ENCODE measurements at regions not wholly inside any gene's neighbourhood (a gene's known extent, or its start where the extent isn't known, plus 50 kb on each side); places are given as distances from the start of the nearest gene placed in this dataset.

- Histone ChIP-seq H3K27ac (ENCODE audit: low read length) (no peak overlapping the region), H3K4me3 (ENCODE audit: low read length) (no peak overlapping the region), H3K27me3 (ENCODE audit: control insufficient read depth, insufficient read depth, low read length) (no peaks in the 10 kb centered on the region), H3K9me3 (ENCODE audit: control insufficient read depth, low read depth, low read length) (no peaks in the 10 kb centered on the region), H3K9ac (ENCODE audit: low read length) (no peak overlapping the region), H3K36me3 (ENCODE audit: control insufficient read depth, low read depth, low read length) (no peaks in the 10 kb centered on the region), H3K4me1 (ENCODE audit: control insufficient read depth, low read depth, low read length) (no peaks in the 10 kb centered on the region)
Observed at GRCh38 chr1:80085067-80085466, 1078.5 kb upstream of the ADGRL4 start.

GRCh38 chr1:80083892-80084291 is 1077.4 kb upstream of the ADGRL4 start:
- no peaks in the 10 kb centered on the region for H3K4me1 ChIP-seq (ENCODE audit: control insufficient read depth, low read depth, low read length)
- no peaks in the 10 kb centered on the region for H3K9me3 ChIP-seq (ENCODE audit: control insufficient read depth, low read depth, low read length)
- no peaks in the 10 kb centered on the region for H3K36me3 ChIP-seq (ENCODE audit: control insufficient read depth, low read depth, low read length)
- no peak overlapping the region for H3K9ac ChIP-seq (ENCODE audit: low read length)
- no peak overlapping the region for H3K4me3 ChIP-seq (ENCODE audit: low read length)
- no peak overlapping the region for H3K27ac ChIP-seq (ENCODE audit: low read length)
- no peaks in the 10 kb centered on the region for H3K27me3 ChIP-seq (ENCODE audit: control insufficient read depth, insufficient read depth, low read length)

GRCh38 chr1:80076469-80076868 is 1069.9 kb upstream of the ADGRL4 start:
- H3K9me3 ChIP-seq (ENCODE audit: control insufficient read depth, low read depth, low read length) = no peaks in the 10 kb centered on the region
- H3K4me3 ChIP-seq (ENCODE audit: low read length) = no peak overlapping the region
- H3K27ac ChIP-seq (ENCODE audit: low read length) = no peak overlapping the region
- H3K27me3 ChIP-seq (ENCODE audit: control insufficient read depth, insufficient read depth, low read length) = no peaks in the 10 kb centered on the region
- H3K36me3 ChIP-seq (ENCODE audit: control insufficient read depth, low read depth, low read length) = no peaks in the 10 kb centered on the region
- H3K4me1 ChIP-seq (ENCODE audit: control insufficient read depth, low read depth, low read length) = no peaks in the 10 kb centered on the region
- no peak overlapping the region for H3K9ac ChIP-seq (ENCODE audit: low read length)

- Histone ChIP-seq H3K9ac (ENCODE audit: low read length) (no peak overlapping the region), H3K36me3 (ENCODE audit: control insufficient read depth, low read depth, low read length) (no peaks in the 10 kb centered on the region), H3K27ac (ENCODE audit: low read length) (no peak overlapping the region), H3K9me3 (ENCODE audit: control insufficient read depth, low read depth, low read length) (no peaks in the 10 kb centered on the region), H3K4me1 (ENCODE audit: control insufficient read depth, low read depth, low read length) (no peaks in the 10 kb centered on the region), H3K27me3 (ENCODE audit: control insufficient read depth, insufficient read depth, low read length) (no peaks in the 10 kb centered on the region), H3K4me3 (ENCODE audit: low read length) (no peak overlapping the region)
Observed at GRCh38 chr1:80075351-80075750, 1068.8 kb upstream of the ADGRL4 start.

GRCh38 chr1:80072563-80072962 is 1066.0 kb upstream of the ADGRL4 start:
- no peaks in the 10 kb centered on the region for H3K4me1 ChIP-seq (ENCODE audit: control insufficient read depth, low read depth, low read length)
- no peak overlapping the region for H3K4me3 ChIP-seq (ENCODE audit: low read length)
- H3K36me3 ChIP-seq (ENCODE audit: control insufficient read depth, low read depth, low read length) = no peaks in the 10 kb centered on the region
- no peak overlapping the region for H3K27ac ChIP-seq (ENCODE audit: low read length)
- H3K9me3 ChIP-seq (ENCODE audit: control insufficient read depth, low read depth, low read length) = no peaks in the 10 kb centered on the region
- H3K27me3 ChIP-seq (ENCODE audit: control insufficient read depth, insufficient read depth, low read length) = no peaks in the 10 kb centered on the region
- H3K9ac ChIP-seq (ENCODE audit: low read length) = no peak overlapping the region

GRCh38 chr1:80066060-80066459 is 1059.5 kb upstream of the ADGRL4 start:
- Histone ChIP-seq H3K4me1 (ENCODE audit: control insufficient read depth, low read depth, low read length) (no peaks in the 10 kb centered on the region), H3K9me3 (ENCODE audit: control insufficient read depth, low read depth, low read length) (no peaks in the 10 kb centered on the region), H3K4me3 (ENCODE audit: low read length) (no peak overlapping the region), H3K9ac (ENCODE audit: low read length) (no peak overlapping the region), H3K27me3 (ENCODE audit: control insufficient read depth, insufficient read depth, low read length) (no peaks in the 10 kb centered on the region), H3K27ac (ENCODE audit: low read length) (no peak overlapping the region), H3K36me3 (ENCODE audit: control insufficient read depth, low read depth, low read length) (no peaks in the 10 kb centered on the region)

GRCh38 chr1:80064524-80064923 is 1058.0 kb upstream of the ADGRL4 start:
- H3K4me3 ChIP-seq (ENCODE audit: low read length) = no peak overlapping the region
- no peak overlapping the region for H3K27ac ChIP-seq (ENCODE audit: low read length)
- no peaks in the 10 kb centered on the region for H3K36me3 ChIP-seq (ENCODE audit: control insufficient read depth, low read depth, low read length)
- H3K9me3 ChIP-seq (ENCODE audit: control insufficient read depth, low read depth, low read length) = no peaks in the 10 kb centered on the region
- H3K27me3 ChIP-seq (ENCODE audit: control insufficient read depth, insufficient read depth, low read length) = no peaks in the 10 kb centered on the region
- no peak overlapping the region for H3K9ac ChIP-seq (ENCODE audit: low read length)
- no peaks in the 10 kb centered on the region for H3K4me1 ChIP-seq (ENCODE audit: control insufficient read depth, low read depth, low read length)

- H3K4me3 ChIP-seq (ENCODE audit: low read length) = no peak overlapping the region
- no peaks in the 10 kb centered on the region for H3K4me1 ChIP-seq (ENCODE audit: control insufficient read depth, low read depth, low read length)
- H3K36me3 ChIP-seq (ENCODE audit: control insufficient read depth, low read depth, low read length) = no peaks in the 10 kb centered on the region
- H3K27me3 ChIP-seq (ENCODE audit: control insufficient read depth, insufficient read depth, low read length) = no peaks in the 10 kb centered on the region
- no peak overlapping the region for H3K27ac ChIP-seq (ENCODE audit: low read length)
- no peak overlapping the region for H3K9ac ChIP-seq (ENCODE audit: low read length)
- no peaks in the 10 kb centered on the region for H3K9me3 ChIP-seq (ENCODE audit: control insufficient read depth, low read depth, low read length)
Observed at GRCh38 chr1:80059940-80060339, 1053.4 kb upstream of the ADGRL4 start.

- no peak overlapping the region for H3K27ac ChIP-seq (ENCODE audit: low read length)
- no peak overlapping the region for H3K4me3 ChIP-seq (ENCODE audit: low read length)
- H3K9me3 ChIP-seq (ENCODE audit: control insufficient read depth, low read depth, low read length) = no peaks in the 10 kb centered on the region
- H3K36me3 ChIP-seq (ENCODE audit: control insufficient read depth, low read depth, low read length) = no peaks in the 10 kb centered on the region
- no peaks in the 10 kb centered on the region for H3K4me1 ChIP-seq (ENCODE audit: control insufficient read depth, low read depth, low read length)
- H3K27me3 ChIP-seq (ENCODE audit: control insufficient read depth, insufficient read depth, low read length) = no peaks in the 10 kb centered on the region
- no peak overlapping the region for H3K9ac ChIP-seq (ENCODE audit: low read length)
Observed at GRCh38 chr1:80056179-80056578, 1049.6 kb upstream of the ADGRL4 start.

GRCh38 chr1:80054129-80054528 is 1047.6 kb upstream of the ADGRL4 start:
- Histone ChIP-seq H3K4me1 (ENCODE audit: control insufficient read depth, low read depth, low read length) (no peaks in the 10 kb centered on the region), H3K9ac (ENCODE audit: low read length) (no peak overlapping the region), H3K4me3 (ENCODE audit: low read length) (no peak overlapping the region), H3K27ac (ENCODE audit: low read length) (no peak overlapping the region), H3K27me3 (ENCODE audit: control insufficient read depth, insufficient read depth, low read length) (no peaks in the 10 kb centered on the region), H3K36me3 (ENCODE audit: control insufficient read depth, low read depth, low read length) (no peaks in the 10 kb centered on the region), H3K9me3 (ENCODE audit: control insufficient read depth, low read depth, low read length) (no peaks in the 10 kb centered on the region)

- no peak overlapping the region for H3K27ac ChIP-seq (ENCODE audit: low read length)
- no peaks in the 10 kb centered on the region for H3K36me3 ChIP-seq (ENCODE audit: control insufficient read depth, low read depth, low read length)
- no peaks in the 10 kb centered on the region for H3K9me3 ChIP-seq (ENCODE audit: control insufficient read depth, low read depth, low read length)
- H3K4me3 ChIP-seq (ENCODE audit: low read length) = no peak overlapping the region
- no peaks in the 10 kb centered on the region for H3K27me3 ChIP-seq (ENCODE audit: control insufficient read depth, insufficient read depth, low read length)
- no peaks in the 10 kb centered on the region for H3K4me1 ChIP-seq (ENCODE audit: control insufficient read depth, low read depth, low read length)
- H3K9ac ChIP-seq (ENCODE audit: low read length) = no peak overlapping the region
Observed at GRCh38 chr1:80053613-80054012, 1047.1 kb upstream of the ADGRL4 start.

GRCh38 chr1:80050523-80050922 is 1044.0 kb upstream of the ADGRL4 start:
- Histone ChIP-seq H3K36me3 (ENCODE audit: control insufficient read depth, low read depth, low read length) (no peaks in the 10 kb centered on the region), H3K9ac (ENCODE audit: low read length) (no peak overlapping the region), H3K27me3 (ENCODE audit: control insufficient read depth, insufficient read depth, low read length) (no peaks in the 10 kb centered on the region), H3K27ac (ENCODE audit: low read length) (no peak overlapping the region), H3K9me3 (ENCODE audit: control insufficient read depth, low read depth, low read length) (no peaks in the 10 kb centered on the region), H3K4me3 (ENCODE audit: low read length) (no peak overlapping the region), H3K4me1 (ENCODE audit: control insufficient read depth, low read depth, low read length) (no peaks in the 10 kb centered on the region)

All from iPS-18a (cell line).